HG03025 (cell line): ENCODE measurements at regions not wholly inside any gene's neighbourhood (a gene's known extent, or its start where the extent isn't known, plus 50 kb on each side); places are given as distances from the start of the nearest gene placed in this dataset.
"Not testable (repeated sequence)": the region's sequence is repeated elsewhere in the genome, so short reads cannot be mapped to it uniquely, and the experiment has no call there.

Experiments used
- ATAC-seq: cut with Tn5 transposase; IDR thresholded peaks from one replicate; pipeline ENCODE4 v1.9.1; 2021; ENCODE audit warnings: mild to moderate bottlenecking, moderate library complexity; ENCODE audit not compliant: unreplicated experiment, low FRiP score

- ATAC-seq, result peak; percentile 85
Observed at GRCh38 chr6:27146706-27147505, 100.6 kb upstream of the PRSS16 start.

DNA sequence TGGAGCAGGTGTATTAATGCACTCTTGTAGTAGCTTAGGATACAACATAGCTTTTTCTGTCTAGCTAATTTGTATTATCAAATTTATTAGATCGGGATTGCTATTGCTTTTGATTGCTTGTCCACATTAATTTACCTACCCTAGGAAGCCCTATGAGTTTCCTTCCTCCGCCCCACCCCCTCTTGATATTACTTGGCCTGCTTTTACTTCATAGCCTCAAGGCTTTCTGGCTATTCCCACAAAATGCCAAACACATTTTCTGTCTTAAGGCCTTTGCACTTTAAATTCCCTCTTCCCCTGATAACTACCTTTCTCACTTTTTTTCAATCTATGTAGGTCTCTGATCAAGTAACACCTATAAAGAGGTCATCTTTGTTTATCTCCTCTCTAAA is 99.1 kb upstream of the PRSS16 start:
- ATAC-seq, result no peak

- no peak for ATAC-seq
Observed at GRCh38 chr6:27149150-27149549, 98.4 kb upstream of the PRSS16 start.

GRCh38 chr6:27154696-27155095 is 92.8 kb upstream of the PRSS16 start:
- no peak for ATAC-seq

GRCh38 chr6:27156874-27157458 is 90.5 kb upstream of the PRSS16 start:
- ATAC-seq, result no peak

- ATAC-seq, result no peak
Observed at GRCh38 chr6:27157459-27158315, 89.8 kb upstream of the PRSS16 start.

GRCh38 chr6:27158316-27158643 is 89.2 kb upstream of the PRSS16 start:
- ATAC-seq, result no peak

DNA sequence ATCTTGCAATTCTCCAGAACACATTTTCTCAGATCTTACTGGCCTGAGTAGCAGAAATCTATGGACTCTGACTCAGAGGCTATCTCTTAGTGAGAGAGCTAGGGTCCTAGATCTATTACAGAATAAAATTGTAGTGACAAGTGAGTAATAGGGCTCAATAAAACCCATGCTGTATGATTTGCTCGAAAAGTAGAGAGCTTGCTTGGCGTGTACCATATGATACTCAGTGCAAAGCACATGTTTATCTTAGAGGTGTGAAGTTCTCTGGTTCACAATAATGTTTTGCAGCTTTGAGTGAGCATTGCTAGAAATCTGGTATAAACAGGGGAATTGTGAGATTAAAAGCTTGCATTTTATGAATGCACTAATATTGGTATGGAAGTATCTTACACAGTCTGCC is 87.8 kb upstream of the PRSS16 start:
- ATAC-seq, result no peak

DNA sequence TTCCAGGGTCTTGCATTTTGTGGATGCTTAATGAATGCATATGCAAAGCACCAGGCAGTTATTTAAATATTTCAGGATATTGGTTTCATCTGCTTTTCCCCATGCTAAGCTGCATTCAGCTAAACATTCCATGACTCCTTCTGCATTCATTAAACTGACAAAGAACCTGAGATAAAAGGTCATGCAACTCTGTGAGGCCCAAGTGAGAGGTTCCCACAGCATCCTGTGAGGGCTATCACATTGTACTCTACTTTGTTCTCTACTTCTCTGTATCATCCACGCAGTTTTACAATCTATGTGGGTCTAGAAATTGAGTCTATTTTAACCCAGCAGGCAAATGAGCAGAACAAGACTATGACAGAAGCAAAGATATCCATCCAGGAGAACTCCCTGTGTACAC is 86.4 kb upstream of the PRSS16 start:
- ATAC-seq, result no peak

- no peak for ATAC-seq
Observed at GRCh38 chr6:27161603-27161945, 85.9 kb upstream of the PRSS16 start.

- no peak for ATAC-seq
Observed at GRCh38 chr6:27161946-27162603, 85.4 kb upstream of the PRSS16 start.

DNA sequence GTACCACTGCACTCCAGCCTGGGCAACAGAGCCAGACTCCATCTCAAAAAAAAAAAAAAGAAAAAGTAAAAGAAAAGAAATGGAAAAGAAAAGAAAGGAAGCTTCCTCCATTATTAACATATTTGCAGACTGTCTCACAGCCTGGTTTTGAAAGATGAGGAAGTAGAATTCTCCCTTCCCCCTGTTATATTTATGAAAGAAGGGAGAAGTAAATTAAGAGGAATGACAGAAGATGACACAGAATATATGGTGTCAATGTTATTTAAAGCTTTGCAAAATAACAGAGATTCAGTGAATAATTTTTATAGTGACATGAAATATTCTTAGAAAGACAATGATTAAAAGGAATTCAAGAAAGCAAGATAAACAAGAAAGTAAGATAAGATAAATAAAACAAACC is 83.7 kb upstream of the PRSS16 start:
- no peak for ATAC-seq

DNA sequence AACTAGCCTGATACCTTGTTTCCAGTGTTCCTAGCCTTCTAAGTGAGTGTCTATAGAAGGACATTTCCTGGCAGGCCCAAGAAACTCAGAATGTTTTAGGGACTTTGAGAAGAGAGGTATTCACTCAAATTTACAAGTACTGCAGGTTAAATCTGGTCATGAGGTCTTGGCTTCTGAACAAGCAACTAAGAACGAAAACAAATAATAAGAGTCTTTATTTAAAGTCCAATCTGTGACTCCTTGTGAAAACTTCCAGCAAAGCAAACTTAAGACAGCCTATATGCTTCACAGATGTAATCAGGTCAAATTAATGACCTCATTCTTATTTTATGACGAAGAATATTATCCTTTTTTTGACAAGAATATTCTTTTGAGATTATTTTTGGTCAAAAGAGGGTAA is 79.4 kb upstream of the PRSS16 start:
- no peak for ATAC-seq

GRCh38 chr6:27168586-27169443 is 78.7 kb upstream of the PRSS16 start:
- ATAC-seq, result no peak

DNA sequence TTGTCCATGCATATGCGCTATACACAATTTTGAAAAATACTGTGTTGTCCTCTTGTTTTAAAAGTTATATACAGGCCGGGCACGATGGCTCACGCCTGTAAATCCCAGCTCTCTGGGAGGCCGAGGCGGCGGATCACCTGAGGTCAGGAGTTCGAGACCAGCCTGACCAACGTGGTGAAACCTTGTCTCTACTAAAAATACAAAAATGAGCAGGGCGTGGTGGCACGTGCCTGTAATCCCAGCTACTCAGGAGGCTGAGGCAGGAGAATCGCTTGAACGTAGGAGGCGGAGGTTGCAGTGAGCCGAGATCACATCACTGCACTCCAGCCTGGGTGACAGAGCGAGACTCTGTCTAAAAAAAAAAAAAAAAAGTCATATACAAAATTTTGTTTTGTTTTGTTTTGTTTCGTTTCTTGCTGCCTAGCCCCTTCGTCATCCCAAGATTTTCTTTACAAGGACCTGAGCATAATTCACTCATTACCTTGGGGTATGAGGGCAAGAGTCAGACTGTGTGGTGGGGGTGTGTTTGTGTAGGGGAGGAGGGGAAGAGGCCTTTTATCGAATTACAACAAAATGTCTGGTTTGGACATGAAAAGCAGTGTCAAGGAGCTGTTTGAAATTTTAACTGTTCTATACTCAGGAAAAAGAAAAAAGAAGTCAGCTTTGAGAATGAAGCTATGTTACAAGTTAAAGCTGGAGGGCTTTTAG is 74.8 kb upstream of the PRSS16 start:
- not testable (repeated sequence) for ATAC-seq

GRCh38 chr6:27173232-27173601 is 74.3 kb upstream of the PRSS16 start:
- ATAC-seq, result not testable (repeated sequence)

DNA sequence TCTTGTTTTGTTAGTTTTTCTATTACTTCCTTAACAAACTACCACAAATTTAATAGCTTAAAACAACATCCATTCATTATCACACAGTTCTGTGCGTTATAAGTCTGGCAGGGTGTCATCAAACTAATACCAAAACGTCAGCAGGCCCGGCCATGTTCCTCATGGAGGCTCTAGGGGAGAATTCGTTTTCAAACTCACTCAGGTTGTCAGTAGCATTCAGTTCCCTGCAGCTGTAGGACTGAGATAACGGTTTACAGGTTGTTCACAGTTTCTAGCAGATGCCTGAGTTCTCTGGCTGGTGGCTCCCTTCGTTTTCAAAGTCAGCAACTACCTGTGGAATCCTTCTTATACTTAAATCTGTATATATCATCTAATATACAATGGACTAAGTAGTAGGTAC is 72.5 kb upstream of the PRSS16 start:
- ATAC-seq, result no peak

- ATAC-seq, result no peak
Observed at GRCh38 chr6:27176096-27176495, 71.4 kb upstream of the PRSS16 start.
